Mesothelial cell of epicardium (in vitro differentiated cells): ENCODE measurements at regions not wholly inside any gene's neighbourhood (a gene's known extent, or its start where the extent isn't known, plus 50 kb on each side); places are given as distances from the start of the nearest gene placed in this dataset.
"Not testable (repeated sequence)": the region's sequence is repeated elsewhere in the genome, so short reads cannot be mapped to it uniquely, and the experiment has no call there.

Source experiments
- DNase-seq, 2 experiments: peaks; one replicate each; pipeline ENCODE4 v3.0.0; 2021; ENCODE audit warnings: low spot score in 2 of 2; ENCODE audit not compliant: unreplicated experiment in 2 of 2
- H3K27ac Mint-ChIP-seq: 2 replicates; pipeline ENCODE4 v1.8.0; 2021; ENCODE audit warnings: mixed read lengths
- H3K27me3 Mint-ChIP-seq: 2 replicates; pipeline ENCODE4 v1.8.0; 2021; ENCODE audit warnings: low read depth, mixed read lengths
- H3K36me3 Mint-ChIP-seq: 2 replicates; pipeline ENCODE4 v1.8.0; 2021; ENCODE audit warnings: mixed read lengths
- H3K4me1 Mint-ChIP-seq: 2 replicates; pipeline ENCODE4 v1.8.0; 2021; ENCODE audit warnings: mixed read lengths
- H3K4me3 Mint-ChIP-seq: 2 replicates; pipeline ENCODE4 v1.8.0; 2021; ENCODE audit warnings: mild to moderate bottlenecking, moderate library complexity, mixed read lengths
- H3K9me3 Mint-ChIP-seq: 2 replicates; pipeline ENCODE4 v1.8.0; 2021; ENCODE audit warnings: mixed read lengths
- TF ChIP-seq, protein P1 (sequence below): fragments of 200-600 bp; sonication (generic); IDR thresholded peaks from one replicate; pipeline ENCODE4 v1.5.0; 2021; ENCODE audit warnings: antibody characterized with exemption; ENCODE audit not compliant: unreplicated experiment

DNA sequence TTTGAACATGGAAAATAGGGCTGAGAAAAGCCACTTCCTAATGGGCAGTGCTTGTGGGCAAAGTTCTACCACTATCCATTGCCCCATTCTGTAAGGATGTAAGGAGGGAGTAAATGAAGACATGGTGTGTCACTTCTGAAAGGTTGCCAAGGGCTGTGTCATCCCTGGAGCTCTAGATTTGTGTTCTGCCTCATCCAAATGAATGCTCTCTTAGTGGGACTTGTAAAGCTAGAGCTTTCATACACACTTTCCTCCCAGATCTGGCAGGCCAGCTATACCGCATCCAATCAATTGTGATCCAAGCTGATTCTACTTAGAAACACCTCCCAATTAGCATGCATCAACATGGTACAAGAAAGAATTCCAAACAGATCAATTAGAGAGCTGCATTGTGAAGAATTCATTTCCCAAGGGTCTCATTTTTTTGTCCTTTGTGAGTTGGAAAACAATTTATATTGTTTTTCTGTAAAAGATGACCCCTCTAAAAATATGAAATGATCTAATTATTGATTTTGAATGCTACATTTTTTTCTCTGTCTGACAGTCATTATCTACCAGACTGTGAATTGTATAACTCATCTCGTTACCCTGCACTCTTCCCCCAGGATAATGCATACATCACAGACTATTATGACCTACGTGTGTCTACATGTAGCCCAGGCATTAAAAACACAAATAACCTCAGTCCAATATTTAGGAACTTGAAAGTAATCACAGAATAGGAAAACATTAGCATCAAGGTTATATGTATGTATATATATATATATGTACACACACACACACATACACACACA, 117.1 kb upstream of the DUSP10 start:
- Mint-ChIP-seq H3K27ac (no peak overlapping the region), H3K9me3 (no peaks in the 10 kb centered on the region), H3K36me3 (no peaks in the 10 kb centered on the region), H3K4me3 (no peak overlapping the region), H3K27me3 (peaks cover 3% of the 10 kb centered on the region), H3K4me1 (no peaks in the 10 kb centered on the region)
- TF ChIP-seq, protein P1, sequence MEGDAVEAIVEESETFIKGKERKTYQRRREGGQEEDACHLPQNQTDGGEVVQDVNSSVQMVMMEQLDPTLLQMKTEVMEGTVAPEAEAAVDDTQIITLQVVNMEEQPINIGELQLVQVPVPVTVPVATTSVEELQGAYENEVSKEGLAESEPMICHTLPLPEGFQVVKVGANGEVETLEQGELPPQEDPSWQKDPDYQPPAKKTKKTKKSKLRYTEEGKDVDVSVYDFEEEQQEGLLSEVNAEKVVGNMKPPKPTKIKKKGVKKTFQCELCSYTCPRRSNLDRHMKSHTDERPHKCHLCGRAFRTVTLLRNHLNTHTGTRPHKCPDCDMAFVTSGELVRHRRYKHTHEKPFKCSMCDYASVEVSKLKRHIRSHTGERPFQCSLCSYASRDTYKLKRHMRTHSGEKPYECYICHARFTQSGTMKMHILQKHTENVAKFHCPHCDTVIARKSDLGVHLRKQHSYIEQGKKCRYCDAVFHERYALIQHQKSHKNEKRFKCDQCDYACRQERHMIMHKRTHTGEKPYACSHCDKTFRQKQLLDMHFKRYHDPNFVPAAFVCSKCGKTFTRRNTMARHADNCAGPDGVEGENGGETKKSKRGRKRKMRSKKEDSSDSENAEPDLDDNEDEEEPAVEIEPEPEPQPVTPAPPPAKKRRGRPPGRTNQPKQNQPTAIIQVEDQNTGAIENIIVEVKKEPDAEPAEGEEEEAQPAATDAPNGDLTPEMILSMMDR, result no peak
- no peak for DNase-seq

GRCh38 chr1:221857094-221857444, 115.2 kb upstream of the DUSP10 start:
- not testable (repeated sequence) for H3K4me3 Mint-ChIP-seq, H3K36me3 Mint-ChIP-seq, H3K4me1 Mint-ChIP-seq, H3K27me3 Mint-ChIP-seq, DNase-seq, H3K27ac Mint-ChIP-seq, H3K9me3 Mint-ChIP-seq

GRCh38 chr1:221856228-221857093, 114.6 kb upstream of the DUSP10 start:
- Mint-ChIP-seq H3K9me3 (no peaks in the 10 kb centered on the region), H3K27ac (no peak overlapping the region), H3K27me3 (peaks cover 3% of the 10 kb centered on the region), H3K4me3 (no peak overlapping the region), H3K36me3 (no peaks in the 10 kb centered on the region), H3K4me1 (no peaks in the 10 kb centered on the region)
- TF ChIP-seq, protein P1, result no peak
- DNase-seq, result no peak

DNA sequence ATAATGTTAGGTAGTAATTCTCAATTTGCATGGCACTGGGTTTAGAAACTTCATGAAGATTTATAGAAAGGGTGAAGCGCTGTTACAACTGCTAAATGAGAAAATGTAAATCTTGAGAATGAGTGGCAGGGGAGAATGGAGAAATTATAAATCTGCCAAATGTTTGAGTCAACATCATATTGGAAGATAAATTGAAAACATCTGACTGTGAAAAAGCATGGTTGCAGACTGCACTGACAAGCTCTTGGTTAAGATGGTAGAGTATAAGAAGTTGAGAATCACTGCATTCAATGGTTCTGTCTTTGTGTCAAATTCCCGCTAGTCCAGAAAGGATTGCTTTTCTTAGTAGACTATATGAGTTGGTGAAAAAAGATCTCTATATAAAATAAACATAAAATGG, 113.3 kb upstream of the DUSP10 start:
- Mint-ChIP-seq H3K4me1 (no peaks in the 10 kb centered on the region), H3K27me3 (peaks cover 3% of the 10 kb centered on the region), H3K27ac (no peak overlapping the region)

DNA sequence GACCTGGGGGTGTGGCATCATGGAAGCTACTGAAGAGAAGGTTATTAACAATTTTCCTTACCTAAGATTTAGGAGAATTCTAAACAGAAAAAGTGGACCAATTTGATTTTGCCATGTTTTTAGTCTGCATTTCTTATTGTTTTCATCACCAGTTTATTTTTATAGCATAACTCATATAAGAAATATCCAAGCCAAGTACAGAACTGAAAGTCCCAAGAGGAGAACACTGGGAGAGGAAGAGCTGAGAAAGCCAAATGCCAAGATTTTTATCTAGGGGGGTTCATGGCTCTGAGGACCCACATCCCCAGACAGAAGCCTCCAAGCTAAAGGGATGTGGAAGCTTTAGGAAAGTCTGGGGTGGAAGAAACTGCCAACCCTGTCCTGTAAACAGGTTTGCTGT, 109.4 kb upstream of the DUSP10 start:
- Mint-ChIP-seq H3K4me3 (no peak overlapping the region), H3K36me3 (no peaks in the 10 kb centered on the region), H3K4me1 (no peaks in the 10 kb centered on the region), H3K27me3 (peaks cover 3% of the 10 kb centered on the region), H3K27ac (no peak overlapping the region), H3K9me3 (no peaks in the 10 kb centered on the region)
- no peak for DNase-seq
- TF ChIP-seq, protein P1, result no peak

More for the DNA sequence above, 113.3 kb upstream of the DUSP10 start:
- H3K4me3 Mint-ChIP-seq, result no peak overlapping the region
- DNase-seq, result no peak
- TF ChIP-seq, protein P1, result no peak
- no peaks in the 10 kb centered on the region for H3K9me3 Mint-ChIP-seq
- H3K36me3 Mint-ChIP-seq, result no peaks in the 10 kb centered on the region

GRCh38 chr1:221850470-221851187, 108.7 kb upstream of the DUSP10 start:
- no peak overlapping the region for H3K4me3 Mint-ChIP-seq

More at GRCh38 chr1:221850470-221851187, 108.7 kb upstream of the DUSP10 start:
- peaks cover 3% of the 10 kb centered on the region for H3K27me3 Mint-ChIP-seq
- TF ChIP-seq, protein P1, result no peak
- H3K27ac Mint-ChIP-seq, result no peak overlapping the region
- H3K4me1 Mint-ChIP-seq, result peaks cover 6% of the 10 kb centered on the region
- no peak for DNase-seq
- H3K36me3 Mint-ChIP-seq, result no peaks in the 10 kb centered on the region
- no peaks in the 10 kb centered on the region for H3K9me3 Mint-ChIP-seq
